Upper lobe of left lung (tissue), 4 donors: ENCODE measurements at regions not wholly inside any gene's neighbourhood (a gene's known extent, or its start where the extent isn't known, plus 50 kb on each side); places are given as distances from the start of the nearest gene placed in this dataset.

Experiments
- EP300 ChIP-seq, 4 donors: sonication (generic); formaldehyde crosslinking; IDR thresholded peaks; one replicate each; pipeline ENCODE4 v1.5.1; 2017; ENCODE audit warnings: antibody characterized with exemption in 4 of 4, control low read depth in 2 of 4
- TF ChIP-seq, protein P1 (sequence below), 6 experiments: fragments of 450-650 bp in 4 of 6; fragments of 200-600 bp in 2 of 6; sonication (generic) in 2 of 6; IDR thresholded peaks; one replicate each; pipeline ENCODE4 v1.5.1; 2016 to 2019; ENCODE audit warnings: antibody characterized with exemption in 6 of 6

DNA sequence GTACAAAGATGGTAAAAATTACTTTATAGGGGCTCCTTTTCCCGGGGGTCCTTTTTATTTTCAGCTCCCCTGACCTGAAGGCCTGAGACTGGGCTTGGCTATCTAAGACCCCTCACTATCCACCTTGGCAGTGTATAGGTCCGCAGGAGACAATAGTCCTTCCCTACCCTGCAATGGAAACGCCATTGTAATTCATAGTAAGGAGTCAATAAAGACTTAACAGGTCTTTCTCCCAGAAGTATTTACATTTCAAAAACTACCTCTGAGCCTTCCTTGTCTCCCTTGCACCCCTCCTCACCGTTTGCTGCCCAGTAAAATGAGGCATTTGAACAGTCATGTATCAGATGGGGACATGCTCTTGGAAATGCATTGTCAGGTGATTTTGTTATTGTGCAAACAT is 401.2 kb upstream of the CNKSR2 start:
- TF ChIP-seq EP300 (IDR thresholded peaks at IDR 0.05): no peak
- TF ChIP-seq, protein P1, sequence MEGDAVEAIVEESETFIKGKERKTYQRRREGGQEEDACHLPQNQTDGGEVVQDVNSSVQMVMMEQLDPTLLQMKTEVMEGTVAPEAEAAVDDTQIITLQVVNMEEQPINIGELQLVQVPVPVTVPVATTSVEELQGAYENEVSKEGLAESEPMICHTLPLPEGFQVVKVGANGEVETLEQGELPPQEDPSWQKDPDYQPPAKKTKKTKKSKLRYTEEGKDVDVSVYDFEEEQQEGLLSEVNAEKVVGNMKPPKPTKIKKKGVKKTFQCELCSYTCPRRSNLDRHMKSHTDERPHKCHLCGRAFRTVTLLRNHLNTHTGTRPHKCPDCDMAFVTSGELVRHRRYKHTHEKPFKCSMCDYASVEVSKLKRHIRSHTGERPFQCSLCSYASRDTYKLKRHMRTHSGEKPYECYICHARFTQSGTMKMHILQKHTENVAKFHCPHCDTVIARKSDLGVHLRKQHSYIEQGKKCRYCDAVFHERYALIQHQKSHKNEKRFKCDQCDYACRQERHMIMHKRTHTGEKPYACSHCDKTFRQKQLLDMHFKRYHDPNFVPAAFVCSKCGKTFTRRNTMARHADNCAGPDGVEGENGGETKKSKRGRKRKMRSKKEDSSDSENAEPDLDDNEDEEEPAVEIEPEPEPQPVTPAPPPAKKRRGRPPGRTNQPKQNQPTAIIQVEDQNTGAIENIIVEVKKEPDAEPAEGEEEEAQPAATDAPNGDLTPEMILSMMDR (IDR thresholded peaks at IDR 0.05): no peak
